Spinal cord (tissue), 9 donors: ENCODE measurements at regions not wholly inside any gene's neighbourhood (a gene's known extent, or its start where the extent isn't known, plus 50 kb on each side); places are given as distances from the start of the nearest gene placed in this dataset.
A peak's percentile ranks its signal among the peaks of the same experiment; 100 is the strongest.
"Not testable (repeated sequence)": the region's sequence is repeated elsewhere in the genome, so short reads cannot be mapped to it uniquely, and the experiment has no call there.

Experiments
- DNase-seq, 6 donors: peaks; one replicate each; pipeline versions ENCODE4 v3.0.0 to v3.0.0-alpha.2; 2013 to 2015; ENCODE audit warnings: low spot score in 6 of 6, low read depth in 4 of 6
- H3K27ac ChIP-seq: one replicate; pipeline ENCODE4 v1.5.1; 2013; ENCODE audit warnings: low read depth, low read length, control low read depth
- H3K27me3 ChIP-seq: one replicate; pipeline ENCODE4 v1.6.1; 2013; ENCODE audit warnings: low read length; ENCODE audit not compliant: control insufficient read depth, insufficient read depth
- H3K36me3 ChIP-seq: one replicate; pipeline ENCODE4 v1.6.1; 2013; ENCODE audit warnings: low read length; ENCODE audit not compliant: control insufficient read depth, insufficient read depth
- H3K4me1 ChIP-seq: one replicate; pipeline ENCODE4 v1.6.1; 2013; ENCODE audit warnings: low read length; ENCODE audit not compliant: control insufficient read depth, insufficient read depth
- H3K4me3 ChIP-seq: one replicate; pipeline ENCODE4 v1.5.1; 2013; ENCODE audit warnings: low read depth, low read length, control low read depth
- H3K9me3 ChIP-seq: one replicate; pipeline ENCODE4 v1.6.1; 2013; ENCODE audit warnings: low read length; ENCODE audit not compliant: control insufficient read depth, insufficient read depth
- WGBS: methylation state at CpG from one replicate; pipeline ENCODE4 v1.1.5; 2013; ENCODE audit warnings: missing lambda C conversion rate; ENCODE audit not compliant: insufficient coverage; 5-methylcytosine and 5-hydroxymethylcytosine counted together
- donor health status: healthy.

GRCh38 chr5:128850049-128850448 is 115.2 kb upstream of the SLC27A6 start:
- DNase-seq = no peak
- H3K4me1 ChIP-seq = no peaks in the 10 kb centered on the region
- H3K4me3 ChIP-seq = no peak overlapping the region

GRCh38 chr5:128854931-128855330 is 110.4 kb upstream of the SLC27A6 start:
- no peak overlapping the region for H3K4me3 ChIP-seq
- H3K4me1 ChIP-seq = no peaks in the 10 kb centered on the region
- DNase-seq = no peak
- no peaks in the 10 kb centered on the region for H3K36me3 ChIP-seq
- H3K9me3 ChIP-seq = peaks cover 2% of the 10 kb centered on the region
- H3K27me3 ChIP-seq = no peaks in the 10 kb centered on the region
- no peak overlapping the region for H3K27ac ChIP-seq
- WGBS = no CpG with 5 or more reads among the region's 1 CpG

More at GRCh38 chr5:128850049-128850448, 115.2 kb upstream of the SLC27A6 start:
- Histone ChIP-seq H3K9me3 (no peaks in the 10 kb centered on the region), H3K36me3 (no peaks in the 10 kb centered on the region), H3K27ac (no peak overlapping the region), H3K27me3 (no peaks in the 10 kb centered on the region)

DNA sequence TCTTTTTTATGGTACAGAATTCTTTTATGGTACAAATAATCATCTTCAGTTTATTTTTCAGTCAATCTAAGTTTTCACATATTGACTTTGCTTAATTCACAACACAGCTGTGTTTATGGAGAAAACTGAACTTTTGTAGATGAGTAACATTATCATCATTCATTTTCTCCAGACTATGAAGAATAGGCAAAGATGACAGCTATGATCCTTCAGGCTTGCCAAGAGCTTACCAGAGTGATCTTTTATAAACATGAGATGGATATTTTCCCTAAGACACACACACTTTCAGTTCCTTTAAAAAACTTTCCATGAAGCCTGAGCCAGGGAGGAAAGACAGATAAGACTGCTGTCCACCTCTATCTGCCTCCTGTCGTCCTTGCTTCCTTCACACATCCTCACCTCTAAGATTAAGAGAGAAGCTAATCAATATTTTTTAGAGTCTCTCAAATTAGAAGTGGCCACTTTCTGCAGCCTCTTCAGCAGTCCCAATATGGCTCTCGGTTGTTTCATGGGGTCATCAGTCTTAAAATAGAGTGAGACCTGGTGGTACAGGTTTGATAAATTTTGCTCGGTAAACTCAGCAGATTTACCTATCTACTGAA is 108.1 kb upstream of the SLC27A6 start:
- no peaks in the 10 kb centered on the region for H3K36me3 ChIP-seq
- no peak for DNase-seq
- WGBS = no CpG with 5 or more reads among the region's 3 CpGs
- no peak overlapping the region for H3K27ac ChIP-seq
- peaks cover 4% of the 10 kb centered on the region for H3K9me3 ChIP-seq
- H3K4me3 ChIP-seq = no peak overlapping the region
- no peaks in the 10 kb centered on the region for H3K4me1 ChIP-seq
- no peaks in the 10 kb centered on the region for H3K27me3 ChIP-seq

GRCh38 chr5:128858995-128859394 is 106.3 kb upstream of the SLC27A6 start:
- Histone ChIP-seq H3K36me3 (no peaks in the 10 kb centered on the region), H3K9me3 (peaks cover 4% of the 10 kb centered on the region), H3K4me1 (no peaks in the 10 kb centered on the region), H3K27ac (no peak overlapping the region), H3K4me3 (no peak overlapping the region), H3K27me3 (no peaks in the 10 kb centered on the region)
- DNase-seq = no peak
- no CpG with 5 or more reads among the region's 1 CpG for WGBS

DNA sequence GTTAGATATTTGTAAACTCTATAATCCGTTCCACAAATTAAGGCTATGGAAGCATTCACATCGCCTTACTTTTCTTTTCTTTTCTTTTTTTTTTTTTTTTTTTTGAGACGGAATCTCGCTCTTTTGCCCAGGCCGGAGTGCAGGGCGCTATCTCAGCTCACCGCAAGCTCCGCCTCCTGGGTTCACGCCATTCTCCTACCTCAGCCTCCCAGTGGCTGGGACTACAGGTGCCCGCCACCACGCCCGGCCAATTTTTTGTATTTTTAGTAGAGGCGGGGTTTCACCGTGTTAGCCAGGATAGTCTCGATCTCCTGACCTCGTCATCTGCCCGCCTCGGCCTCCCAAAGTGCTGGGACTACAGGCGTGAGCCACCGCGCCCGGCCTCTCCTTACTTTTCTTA is 104.1 kb upstream of the SLC27A6 start:
- H3K4me1 ChIP-seq, H3K27me3 ChIP-seq, DNase-seq, H3K36me3 ChIP-seq, H3K27ac ChIP-seq, H3K4me3 ChIP-seq, H3K9me3 ChIP-seq: not testable (repeated sequence)
- WGBS = 93% methylated on average over 3 of the region's 22 CpGs

DNA sequence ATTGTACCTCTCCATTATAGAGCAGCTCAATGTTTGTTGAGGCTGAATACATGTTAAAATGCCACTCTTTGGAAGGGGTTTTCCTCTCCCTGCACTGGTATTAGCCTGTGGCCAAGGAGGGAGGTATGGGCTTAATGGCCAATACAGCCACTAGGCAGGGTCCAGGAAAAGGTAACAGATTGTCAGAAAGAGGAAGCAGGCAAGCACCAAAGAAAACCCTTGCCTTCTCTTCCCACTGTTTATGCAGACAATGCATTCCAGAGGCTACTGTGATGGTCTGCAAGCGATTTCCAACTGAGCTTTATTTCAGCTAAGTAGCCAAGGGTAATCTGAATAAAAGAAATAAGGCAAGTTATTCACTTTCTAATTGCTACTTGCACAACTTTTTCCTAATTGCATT is 95.3 kb upstream of the SLC27A6 start:
- peak in 1 of 6 donors; percentile 16 for DNase-seq
- WGBS = no CpG with 5 or more reads among the region's 1 CpG

GRCh38 chr5:128870373-128870772 is 94.9 kb upstream of the SLC27A6 start:
- DNase-seq = peak in 1 of 6 donors; percentile 45
- Histone ChIP-seq H3K4me3 (no peak overlapping the region), H3K27me3 (no peaks in the 10 kb centered on the region), H3K36me3 (no peaks in the 10 kb centered on the region), H3K27ac (no peak overlapping the region), H3K4me1 (no peaks in the 10 kb centered on the region), H3K9me3 (no peaks in the 10 kb centered on the region)
- WGBS = 29% methylated on average over 1 of the region's 5 CpGs

More for the DNA sequence above, 95.3 kb upstream of the SLC27A6 start:
- H3K27ac ChIP-seq = no peak overlapping the region
- no peak overlapping the region for H3K4me3 ChIP-seq
- no peaks in the 10 kb centered on the region for H3K27me3 ChIP-seq
- no peaks in the 10 kb centered on the region for H3K4me1 ChIP-seq
- no peaks in the 10 kb centered on the region for H3K9me3 ChIP-seq
- H3K36me3 ChIP-seq = no peaks in the 10 kb centered on the region

GRCh38 chr5:128870923-128871322 is 94.4 kb upstream of the SLC27A6 start:
- no CpG with 5 or more reads among the region's 3 CpGs for WGBS
- H3K4me1 ChIP-seq = no peaks in the 10 kb centered on the region
- H3K4me3 ChIP-seq = no peak overlapping the region
- no peaks in the 10 kb centered on the region for H3K36me3 ChIP-seq
- no peaks in the 10 kb centered on the region for H3K27me3 ChIP-seq
- H3K9me3 ChIP-seq = no peaks in the 10 kb centered on the region
- DNase-seq = no peak
- H3K27ac ChIP-seq = no peak overlapping the region

DNA sequence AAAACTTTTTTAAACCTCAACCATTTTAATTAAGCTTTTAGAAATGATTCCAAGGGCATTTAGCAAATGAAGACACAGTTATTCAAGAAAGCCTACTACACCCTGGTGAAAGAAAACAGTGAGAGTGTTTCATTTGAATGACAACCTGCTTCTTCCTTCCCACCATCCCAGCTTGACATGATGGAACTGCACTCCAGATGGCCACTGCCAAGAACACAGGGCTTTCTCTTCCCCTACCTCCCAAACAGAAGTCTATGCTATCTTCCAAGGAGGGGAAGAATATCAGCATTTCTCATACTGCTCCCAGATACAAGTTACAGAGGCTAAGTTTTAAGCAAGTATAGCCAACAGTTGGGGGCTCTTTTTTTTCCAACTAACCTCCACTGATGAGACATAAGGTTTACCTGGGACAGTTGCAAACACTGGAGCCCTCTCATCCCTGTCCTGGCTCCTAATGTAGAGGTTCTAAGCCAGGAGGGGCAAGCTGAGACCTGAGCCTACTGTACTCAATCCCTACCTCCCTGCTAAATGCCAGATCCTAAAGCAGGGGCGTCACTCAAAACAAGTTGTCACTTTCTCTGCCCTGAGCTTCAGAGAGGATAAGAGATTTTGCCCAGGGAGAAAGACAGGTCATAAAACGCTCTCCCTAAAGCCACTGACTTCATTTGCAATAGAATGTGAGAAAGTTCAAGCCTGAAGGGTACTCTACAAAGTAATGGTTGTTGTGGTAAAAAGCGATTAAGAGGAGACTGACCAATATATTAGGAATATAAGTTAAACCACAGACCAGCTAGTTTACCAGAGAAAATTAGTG is 88.5 kb upstream of the SLC27A6 start:
- Histone ChIP-seq H3K4me1 (no peaks in the 10 kb centered on the region), H3K27me3 (no peaks in the 10 kb centered on the region), H3K36me3 (no peaks in the 10 kb centered on the region), H3K27ac (no peak overlapping the region), H3K4me3 (no peak overlapping the region), H3K9me3 (no peaks in the 10 kb centered on the region)
- no peak for DNase-seq
- no CpG with 5 or more reads among the region's 3 CpGs for WGBS

DNA sequence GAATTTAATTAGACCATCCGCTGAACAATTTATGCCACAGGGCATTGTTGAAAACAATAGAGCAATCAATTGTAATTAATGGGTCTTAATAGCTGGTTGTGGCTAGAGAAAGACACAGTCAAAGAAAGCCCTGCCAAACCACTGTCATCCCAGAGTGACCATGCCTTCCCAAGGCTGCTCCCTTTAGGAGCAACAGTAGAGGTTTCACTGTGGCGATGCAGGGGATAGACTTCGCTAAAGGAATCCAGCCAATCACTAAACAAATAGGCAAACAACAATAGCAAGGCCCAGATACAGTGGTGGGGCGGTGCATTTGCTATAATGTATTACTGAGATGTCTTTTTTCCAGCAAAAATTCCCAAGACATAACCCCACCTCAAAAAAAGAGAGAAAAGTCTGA is 87.8 kb upstream of the SLC27A6 start:
- Histone ChIP-seq H3K4me1 (no peaks in the 10 kb centered on the region), H3K9me3 (no peaks in the 10 kb centered on the region), H3K27ac (no peak overlapping the region), H3K4me3 (no peak overlapping the region), H3K36me3 (no peaks in the 10 kb centered on the region), H3K27me3 (no peaks in the 10 kb centered on the region)
- no CpG with 5 or more reads among the region's 4 CpGs for WGBS
- DNase-seq = no peak
